Stimulated activated CD4-positive, alpha-beta T cell treated with anti-CD3 and anti-CD28 coated beads, Interleukin-15, amount 100 ng/mL, for 24 hours (primary cell): ENCODE measurements at regions not wholly inside any gene's neighbourhood (a gene's known extent, or its start where the extent isn't known, plus 50 kb on each side); places are given as distances from the start of the nearest gene placed in this dataset.

ENCODE experiments used
- DNase-seq: peaks from one replicate; pipeline ENCODE4 v3.0.0-alpha.2; 2020

- no peak for DNase-seq
These were observed 278.7 kb downstream of the FIGN start for GRCh38 chr2:163456953-163457743.

DNA sequence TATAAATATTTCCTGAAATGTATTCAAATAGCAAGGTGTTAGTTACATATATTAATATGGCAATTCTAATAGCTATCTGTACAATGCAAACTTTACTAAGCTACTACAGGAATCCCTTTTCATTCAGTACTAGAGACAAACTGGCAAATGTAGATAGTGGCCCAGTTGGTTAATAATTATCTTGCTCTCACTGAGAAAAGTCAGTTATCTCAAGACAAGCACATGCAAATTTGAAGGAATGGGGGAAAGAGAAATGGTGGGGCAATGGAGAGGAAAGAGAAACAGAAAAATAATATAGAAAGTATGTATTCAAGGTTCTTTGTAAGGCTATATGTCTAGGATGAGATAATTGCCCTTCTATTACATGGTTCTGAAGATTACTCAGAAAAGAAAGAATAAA lies 280.0 kb downstream of the FIGN start:
- no peak for DNase-seq

DNA sequence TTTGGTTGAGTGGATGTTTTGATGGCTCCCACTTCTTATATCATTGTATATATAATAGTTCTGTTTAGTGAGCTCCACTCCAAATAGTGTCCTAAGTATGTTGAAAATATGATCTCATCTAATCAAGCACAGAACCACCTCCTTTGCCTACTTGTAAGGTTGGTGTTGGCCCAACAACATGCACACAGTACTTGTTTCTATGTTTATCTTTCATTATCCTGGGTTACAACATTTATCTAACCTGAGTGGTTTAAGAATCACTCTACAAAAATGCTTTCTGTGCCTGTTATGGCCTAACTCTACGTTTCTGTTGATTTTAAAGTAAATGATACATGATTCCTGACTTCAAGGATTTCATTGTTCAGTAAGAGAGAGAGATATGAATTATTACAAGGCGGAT lies 281.9 kb downstream of the FIGN start:
- DNase-seq: no peak

- no peak for DNase-seq
These were observed 294.2 kb downstream of the FIGN start for GRCh38 chr2:163441603-163442002.

DNA sequence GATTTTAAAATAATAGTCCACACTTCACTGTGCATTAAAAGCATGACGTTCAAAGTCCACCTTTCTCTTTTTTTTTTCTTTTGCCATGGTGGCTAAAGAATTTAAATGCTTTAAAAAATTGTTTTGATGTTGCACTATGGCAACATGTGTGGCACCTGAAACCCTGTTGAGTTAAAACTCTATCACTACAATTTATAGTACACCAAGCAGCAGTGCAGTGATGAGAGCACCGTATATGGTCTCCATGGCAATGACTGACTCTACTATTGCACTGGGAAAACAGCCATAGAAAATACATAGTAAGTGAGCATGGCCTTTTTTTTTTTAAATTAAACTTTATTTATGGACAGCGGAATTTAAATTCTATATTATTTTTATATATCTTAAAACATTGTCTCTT lies 298.8 kb downstream of the FIGN start:
- DNase-seq: no peak

DNA sequence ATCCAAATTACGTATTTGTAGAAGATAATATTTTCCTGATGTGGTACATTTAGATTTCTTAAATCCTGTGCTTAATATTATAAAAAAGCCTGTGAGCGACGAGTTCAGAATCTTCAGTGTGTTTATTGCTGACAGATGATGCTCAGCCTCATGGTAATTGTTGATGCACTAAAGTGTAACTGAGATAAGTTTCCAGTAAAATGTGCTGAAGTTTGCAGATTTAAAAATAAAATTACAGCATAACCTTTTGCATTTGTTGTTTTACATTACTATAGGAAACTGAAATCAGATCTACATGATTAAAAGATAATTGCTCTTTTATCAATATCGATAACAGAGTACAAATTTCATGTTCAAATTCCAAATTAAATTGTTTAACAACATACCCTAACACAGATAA lies 307.6 kb downstream of the FIGN start:
- DNase-seq: no peak

DNA sequence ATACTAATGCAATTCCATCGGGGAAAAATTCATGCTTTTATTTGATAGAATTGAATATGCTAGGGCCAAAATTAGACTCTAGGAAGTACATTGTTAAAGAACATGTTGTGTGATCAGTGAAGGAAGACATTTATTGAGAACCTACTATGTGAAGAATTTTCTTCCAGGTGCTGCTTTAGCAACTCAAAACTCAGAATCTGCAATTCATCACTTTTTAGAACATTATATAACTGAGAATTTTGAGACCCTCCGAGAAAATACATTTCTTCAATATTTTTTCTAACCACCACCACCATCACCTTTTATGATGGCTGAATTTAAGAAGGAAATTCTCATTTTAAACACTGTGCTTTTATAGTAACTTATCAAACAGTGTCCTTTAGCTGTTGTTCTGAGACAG lies 315.2 kb downstream of the FIGN start:
- no peak for DNase-seq

GRCh38 chr2:163419000-163419830 lies 316.6 kb downstream of the FIGN start:
- DNase-seq: no peak

DNA sequence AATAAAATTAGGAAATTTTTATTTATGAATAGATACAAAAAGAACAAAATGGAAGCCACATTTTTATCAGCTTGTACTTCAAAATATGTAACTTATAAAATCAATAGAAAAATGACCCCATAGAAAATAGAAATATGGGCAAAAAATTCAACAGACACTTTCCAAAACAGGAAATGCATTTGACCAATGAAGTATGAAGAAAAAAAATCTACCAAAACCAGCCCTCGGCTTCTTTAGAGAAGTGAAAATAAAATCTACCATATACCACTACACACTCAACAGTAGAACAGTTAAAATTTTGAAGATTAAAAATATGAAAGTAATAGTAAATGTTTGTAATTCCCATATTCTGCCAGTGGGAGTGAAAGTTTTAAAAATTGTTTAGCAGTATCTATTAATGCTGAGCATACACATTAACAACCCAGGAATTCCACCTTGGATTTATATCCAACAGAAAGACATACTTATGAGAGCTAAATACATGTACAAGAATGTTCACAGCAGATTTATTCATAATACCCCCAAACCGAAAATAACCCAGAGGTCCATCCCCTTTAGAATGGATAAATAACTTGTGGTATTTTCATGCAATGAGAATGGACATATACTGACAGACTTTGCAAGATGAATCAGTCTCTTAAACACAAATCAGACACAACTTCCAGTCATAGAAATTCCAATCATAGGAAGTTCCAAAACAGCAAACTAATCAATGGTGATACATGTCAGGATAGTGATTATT lies 318.0 kb downstream of the FIGN start:
- DNase-seq: no peak

GRCh38 chr2:163414121-163414520 lies 321.7 kb downstream of the FIGN start:
- no peak for DNase-seq

- no peak for DNase-seq
These were observed 328.5 kb downstream of the FIGN start for GRCh38 chr2:163407296-163407695.

DNA sequence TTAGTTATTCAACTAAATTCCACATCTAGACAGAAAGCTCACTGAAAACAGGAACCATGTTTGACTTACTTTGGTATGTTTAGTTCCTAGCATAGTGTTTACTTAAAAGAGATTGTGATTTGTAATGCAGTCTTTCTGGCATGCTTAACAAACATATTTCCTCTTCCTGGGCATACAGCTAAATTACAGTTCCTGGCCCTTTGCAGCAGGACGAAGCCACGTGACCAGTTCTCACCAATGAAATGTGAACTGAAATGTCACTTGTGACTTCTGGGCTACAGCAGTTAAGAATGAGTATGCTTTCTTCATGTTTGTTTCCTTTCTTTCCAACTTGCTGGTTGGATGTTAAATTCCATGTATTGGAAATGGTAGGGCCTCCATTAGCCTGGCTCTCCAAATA lies 330.5 kb downstream of the FIGN start:
- no peak for DNase-seq

GRCh38 chr2:163401481-163401880 lies 334.3 kb downstream of the FIGN start:
- DNase-seq: no peak

- no peak for DNase-seq
These were observed 338.4 kb downstream of the FIGN start for GRCh38 chr2:163397451-163397850.

DNA sequence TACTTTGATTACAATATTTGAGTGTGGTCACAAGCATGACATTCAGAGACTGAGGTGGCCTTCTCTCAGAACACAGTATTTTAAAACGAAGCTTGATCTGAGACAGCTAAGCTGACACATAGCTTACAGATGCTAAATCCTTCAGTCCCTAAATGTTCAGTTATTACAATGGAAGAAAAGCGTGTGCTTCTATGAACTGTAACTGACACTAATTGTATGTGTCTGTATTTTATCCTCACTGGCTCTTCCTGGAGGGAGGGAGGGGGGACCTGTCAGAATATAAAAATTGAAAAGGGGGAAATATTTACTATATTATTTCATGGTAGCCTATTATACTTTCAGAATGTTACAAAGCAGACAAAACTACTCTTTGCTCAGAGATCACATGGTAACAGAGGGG lies 340.2 kb downstream of the FIGN start:
- DNase-seq: no peak

- DNase-seq: no peak
These were observed 346.0 kb downstream of the FIGN start for GRCh38 chr2:163389838-163390237.

- DNase-seq: no peak
These were observed 360.3 kb downstream of the FIGN start for GRCh38 chr2:163375472-163375871.

GRCh38 chr2:163375070-163375469 lies 360.7 kb downstream of the FIGN start:
- DNase-seq: no peak

DNA sequence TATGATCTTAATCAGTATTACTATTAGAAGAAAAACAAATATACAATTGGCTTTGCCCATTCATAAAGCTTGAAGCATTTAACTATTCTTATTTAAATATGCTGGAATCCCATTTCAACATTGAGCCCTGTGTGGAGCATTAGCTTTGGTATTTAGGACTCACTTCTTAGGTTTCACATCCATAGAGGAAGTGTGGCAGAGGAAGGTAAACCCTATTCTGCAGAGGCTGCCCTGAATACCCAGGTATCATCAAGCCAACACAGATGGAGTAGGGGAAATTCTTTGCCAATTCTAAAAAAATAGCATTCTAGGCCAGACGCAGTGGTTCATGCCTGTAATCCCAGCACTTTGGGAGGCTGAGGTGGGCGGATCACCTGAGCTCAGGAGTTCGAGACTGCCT lies 361.5 kb downstream of the FIGN start:
- no peak for DNase-seq

DNA sequence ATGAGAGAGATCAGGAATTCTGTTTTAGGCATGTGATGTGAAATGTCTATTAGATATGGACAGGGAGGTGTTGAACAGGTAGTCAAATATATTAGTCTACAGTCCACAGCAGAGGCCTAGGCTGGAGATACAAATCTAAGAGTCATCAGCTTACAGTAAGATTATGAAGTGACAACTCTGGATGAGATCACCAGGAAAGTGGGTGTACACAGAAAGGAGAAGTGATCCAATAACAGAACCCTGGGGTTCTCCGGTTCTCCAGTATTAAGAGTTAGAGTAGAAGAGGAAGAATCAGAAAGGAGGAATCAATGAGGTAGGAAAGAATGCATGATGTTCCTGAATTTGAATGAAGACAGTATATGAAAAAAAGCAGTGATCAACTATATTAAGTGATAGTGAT lies 362.3 kb downstream of the FIGN start:
- no peak for DNase-seq

- no peak for DNase-seq
These were observed 365.5 kb downstream of the FIGN start for GRCh38 chr2:163370169-163370886.

- no peak for DNase-seq
These were observed 366.7 kb downstream of the FIGN start for GRCh38 chr2:163369111-163369510.

GRCh38 chr2:163368655-163369054 lies 367.2 kb downstream of the FIGN start:
- DNase-seq: no peak
